Liver (tissue), 8 donors: ENCODE measurements at regions not wholly inside any gene's neighbourhood (a gene's known extent, or its start where the extent isn't known, plus 50 kb on each side); places are given as distances from the start of the nearest gene placed in this dataset.

ENCODE experiments used
- DNase-seq: peaks from one replicate; pipeline ENCODE4 v3.0.0-alpha.2; 2017; ENCODE audit warnings: low spot score
- H3K27ac ChIP-seq, 2 donors: one replicate each; pipeline ENCODE4 v1.7.0; 2013; ENCODE audit warnings: inconsistent platforms in 2 of 2, low read length in 2 of 2, control low read depth in 1 of 2, low read depth in 1 of 2, mild to moderate bottlenecking in 1 of 2
- H3K27me3 ChIP-seq, 4 donors: one replicate each; pipeline versions ENCODE4 v1.6.1 to v1.7.0; 2013; ENCODE audit warnings: low read length in 3 of 4, inconsistent platforms in 1 of 4, mild to moderate bottlenecking in 1 of 4, moderate library complexity in 1 of 4; ENCODE audit not compliant: control insufficient read depth in 4 of 4, insufficient read depth in 4 of 4
- H3K36me3 ChIP-seq, 4 donors: one replicate each; pipeline versions ENCODE4 v1.6.1 to v1.7.0; 2013; ENCODE audit warnings: low read length in 3 of 4, mild to moderate bottlenecking in 3 of 4, low read depth in 1 of 4, moderate library complexity in 1 of 4; ENCODE audit not compliant: control insufficient read depth in 4 of 4, insufficient read depth in 3 of 4
- H3K4me1 ChIP-seq, 4 donors: one replicate each; pipeline versions ENCODE4 v1.6.1 to v1.7.0; 2013; ENCODE audit warnings: low read length in 3 of 4, mild to moderate bottlenecking in 3 of 4, moderate library complexity in 1 of 4; ENCODE audit not compliant: control insufficient read depth in 4 of 4, insufficient read depth in 4 of 4
- H3K4me3 ChIP-seq, 3 donors: one replicate each; pipeline versions ENCODE4 v1.6.1 to v1.7.0; 2013; ENCODE audit warnings: low read length in 3 of 3, control low read depth in 1 of 3, low read depth in 1 of 3, mild to moderate bottlenecking in 1 of 3
- H3K9ac ChIP-seq, 2 donors: one replicate each; pipeline ENCODE4 v1.7.0; 2013; ENCODE audit warnings: low read length in 2 of 2, mild to moderate bottlenecking in 2 of 2, moderate library complexity in 2 of 2, control low read depth in 1 of 2, low read depth in 1 of 2
- H3K9me3 ChIP-seq, 4 donors: one replicate each; pipeline versions ENCODE4 v1.6.1 to v1.7.0; 2013; ENCODE audit warnings: low read length in 3 of 4; ENCODE audit not compliant: control insufficient read depth in 4 of 4
- EGR1 ChIP-seq, 2 donors: IDR thresholded peaks; 2 replicates each; pipeline ENCODE4 v1.6.1; 2016 to 2018; ENCODE audit warnings: antibody characterized with exemption in 2 of 2, low read depth in 2 of 2
- GABPA ChIP-seq, 2 donors: IDR thresholded peaks in 1 of 2; conservative IDR thresholded peaks in 1 of 2; 2 replicates each; pipeline ENCODE4 v1.6.1; 2016; ENCODE audit warnings: antibody characterized with exemption in 2 of 2, mild to moderate bottlenecking in 1 of 2, moderate library complexity in 1 of 2
- HNF4A ChIP-seq, 2 donors: conservative IDR thresholded peaks; 2 replicates each; pipeline ENCODE4 v1.6.1; 2016; ENCODE audit warnings: antibody characterized with exemption in 2 of 2, mild to moderate bottlenecking in 2 of 2
- HNF4G ChIP-seq: IDR thresholded peaks from 2 replicates; pipeline ENCODE4 v1.6.1; 2016; ENCODE audit warnings: antibody characterized with exemption
- JUND ChIP-seq, 2 donors: IDR thresholded peaks; 2 replicates each; pipeline ENCODE4 v1.6.1; 2016; ENCODE audit warnings: antibody characterized with exemption in 2 of 2
- NR2F2 ChIP-seq: IDR thresholded peaks from 2 replicates; pipeline ENCODE4 v1.6.1; 2016; ENCODE audit warnings: antibody characterized with exemption
- RAD21 ChIP-seq, 2 donors: IDR thresholded peaks; 2 replicates each; pipeline ENCODE4 v1.6.1; 2016; ENCODE audit warnings: antibody characterized with exemption in 2 of 2, mild to moderate bottlenecking in 2 of 2
- RXRA ChIP-seq, 2 donors: IDR thresholded peaks; 2 replicates each; pipeline ENCODE4 v1.6.1; 2017 to 2018; ENCODE audit warnings: antibody characterized with exemption in 2 of 2, mild to moderate bottlenecking in 1 of 2
- SP1 ChIP-seq: IDR thresholded peaks from 2 replicates; pipeline ENCODE4 v1.6.1; 2018; ENCODE audit warnings: antibody characterized with exemption, mild to moderate bottlenecking
- TAF1 ChIP-seq: conservative IDR thresholded peaks from 2 replicates; pipeline ENCODE4 v1.6.1; 2016; ENCODE audit warnings: antibody characterized with exemption, mild to moderate bottlenecking
- WGBS: extraction: QIAGEN DNeasy Blood & Tissue Kit; methylation state at CpG from one replicate; pipeline ENCODE4 v1.1.7; 2013; 5-methylcytosine and 5-hydroxymethylcytosine counted together
- TF ChIP-seq, protein P1 (sequence below): IDR thresholded peaks from 2 replicates; pipeline ENCODE4 v1.6.1; 2016; ENCODE audit warnings: antibody characterized with exemption
- TF ChIP-seq, protein P2 (sequence below): IDR thresholded peaks from 2 replicates; pipeline ENCODE4 v1.6.1; 2016; ENCODE audit warnings: antibody characterized with exemption, mild to moderate bottlenecking
- TF ChIP-seq, protein P3 (sequence below): IDR thresholded peaks from 2 replicates; pipeline ENCODE4 v1.6.1; 2016; ENCODE audit warnings: antibody characterized with exemption
- TF ChIP-seq, protein P4 (sequence below): IDR thresholded peaks from 2 replicates; pipeline ENCODE4 v1.6.1; 2016; ENCODE audit warnings: antibody characterized with exemption
- TF ChIP-seq, protein P5 (sequence below): fragments of 150-350 bp; IDR thresholded peaks from 2 replicates; pipeline ENCODE4 v1.5.1; 2017; ENCODE audit warnings: improper control_type of control experiment, low read depth, low read length; ENCODE audit not compliant: missing input control
- donor health status: healthy.
- donor health status: healthy.
- donor health status: healthy.
- donor health status: healthy.
- donor health status: healthy.

DNA sequence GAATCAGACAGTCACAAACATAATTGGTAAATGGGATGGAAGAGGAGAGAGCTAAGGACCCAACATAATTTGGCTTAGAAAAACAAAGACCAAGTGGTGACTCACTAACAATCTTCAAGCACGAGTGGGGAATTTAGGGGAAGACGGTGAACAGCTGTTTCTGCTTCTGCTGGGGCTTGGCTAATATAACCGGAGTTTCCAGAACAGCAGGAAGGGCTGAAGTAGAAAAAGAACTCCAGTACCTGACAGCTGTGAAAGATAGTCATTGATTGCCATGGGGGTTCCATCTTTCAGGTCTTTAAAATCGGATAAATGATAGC is 290.9 kb upstream of the LDB2 start:
- no peak overlapping the region for H3K9ac ChIP-seq
- peaks cover 0 to 3% (median 0%) of the 10 kb centered on the region in 4 donors for H3K27me3 ChIP-seq
- H3K4me3 ChIP-seq: no peak overlapping the region
- H3K9me3 ChIP-seq: no peaks in the 10 kb centered on the region
- 72% methylated on average over 4 of the region's 4 CpGs for WGBS
- DNase-seq: no peak
- no peaks in the 10 kb centered on the region for H3K4me1 ChIP-seq
- no peak overlapping the region for H3K27ac ChIP-seq
- TF ChIP-seq RXRA (IDR thresholded peaks at IDR 0.05): no peak
- TF ChIP-seq EGR1 (IDR thresholded peaks at IDR 0.05; ENCODE audit: low read depth in 2 of 2): no peak
- TF ChIP-seq, protein P1, sequence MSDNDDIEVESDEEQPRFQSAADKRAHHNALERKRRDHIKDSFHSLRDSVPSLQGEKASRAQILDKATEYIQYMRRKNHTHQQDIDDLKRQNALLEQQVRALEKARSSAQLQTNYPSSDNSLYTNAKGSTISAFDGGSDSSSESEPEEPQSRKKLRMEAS: no peak
- no peak for TF ChIP-seq GABPA (IDR thresholded peaks at IDR 0.05 in 1 of 2, conservative IDR thresholded peaks at IDR 0.05 in 1 of 2)
- TF ChIP-seq, protein P2, sequence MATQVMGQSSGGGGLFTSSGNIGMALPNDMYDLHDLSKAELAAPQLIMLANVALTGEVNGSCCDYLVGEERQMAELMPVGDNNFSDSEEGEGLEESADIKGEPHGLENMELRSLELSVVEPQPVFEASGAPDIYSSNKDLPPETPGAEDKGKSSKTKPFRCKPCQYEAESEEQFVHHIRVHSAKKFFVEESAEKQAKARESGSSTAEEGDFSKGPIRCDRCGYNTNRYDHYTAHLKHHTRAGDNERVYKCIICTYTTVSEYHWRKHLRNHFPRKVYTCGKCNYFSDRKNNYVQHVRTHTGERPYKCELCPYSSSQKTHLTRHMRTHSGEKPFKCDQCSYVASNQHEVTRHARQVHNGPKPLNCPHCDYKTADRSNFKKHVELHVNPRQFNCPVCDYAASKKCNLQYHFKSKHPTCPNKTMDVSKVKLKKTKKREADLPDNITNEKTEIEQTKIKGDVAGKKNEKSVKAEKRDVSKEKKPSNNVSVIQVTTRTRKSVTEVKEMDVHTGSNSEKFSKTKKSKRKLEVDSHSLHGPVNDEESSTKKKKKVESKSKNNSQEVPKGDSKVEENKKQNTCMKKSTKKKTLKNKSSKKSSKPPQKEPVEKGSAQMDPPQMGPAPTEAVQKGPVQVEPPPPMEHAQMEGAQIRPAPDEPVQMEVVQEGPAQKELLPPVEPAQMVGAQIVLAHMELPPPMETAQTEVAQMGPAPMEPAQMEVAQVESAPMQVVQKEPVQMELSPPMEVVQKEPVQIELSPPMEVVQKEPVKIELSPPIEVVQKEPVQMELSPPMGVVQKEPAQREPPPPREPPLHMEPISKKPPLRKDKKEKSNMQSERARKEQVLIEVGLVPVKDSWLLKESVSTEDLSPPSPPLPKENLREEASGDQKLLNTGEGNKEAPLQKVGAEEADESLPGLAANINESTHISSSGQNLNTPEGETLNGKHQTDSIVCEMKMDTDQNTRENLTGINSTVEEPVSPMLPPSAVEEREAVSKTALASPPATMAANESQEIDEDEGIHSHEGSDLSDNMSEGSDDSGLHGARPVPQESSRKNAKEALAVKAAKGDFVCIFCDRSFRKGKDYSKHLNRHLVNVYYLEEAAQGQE: no peak
- TF ChIP-seq HNF4G: no peak
- no peak for TF ChIP-seq TAF1
- TF ChIP-seq JUND (IDR thresholded peaks at IDR 0.05): no peak
- TF ChIP-seq RAD21 (IDR thresholded peaks at IDR 0.05): no peak
- TF ChIP-seq HNF4A (conservative IDR thresholded peaks at IDR 0.05): no peak
- TF ChIP-seq, protein P3, sequence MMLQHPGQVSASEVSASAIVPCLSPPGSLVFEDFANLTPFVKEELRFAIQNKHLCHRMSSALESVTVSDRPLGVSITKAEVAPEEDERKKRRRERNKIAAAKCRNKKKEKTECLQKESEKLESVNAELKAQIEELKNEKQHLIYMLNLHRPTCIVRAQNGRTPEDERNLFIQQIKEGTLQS: no peak
- no peak for TF ChIP-seq SP1
- TF ChIP-seq, protein P4, sequence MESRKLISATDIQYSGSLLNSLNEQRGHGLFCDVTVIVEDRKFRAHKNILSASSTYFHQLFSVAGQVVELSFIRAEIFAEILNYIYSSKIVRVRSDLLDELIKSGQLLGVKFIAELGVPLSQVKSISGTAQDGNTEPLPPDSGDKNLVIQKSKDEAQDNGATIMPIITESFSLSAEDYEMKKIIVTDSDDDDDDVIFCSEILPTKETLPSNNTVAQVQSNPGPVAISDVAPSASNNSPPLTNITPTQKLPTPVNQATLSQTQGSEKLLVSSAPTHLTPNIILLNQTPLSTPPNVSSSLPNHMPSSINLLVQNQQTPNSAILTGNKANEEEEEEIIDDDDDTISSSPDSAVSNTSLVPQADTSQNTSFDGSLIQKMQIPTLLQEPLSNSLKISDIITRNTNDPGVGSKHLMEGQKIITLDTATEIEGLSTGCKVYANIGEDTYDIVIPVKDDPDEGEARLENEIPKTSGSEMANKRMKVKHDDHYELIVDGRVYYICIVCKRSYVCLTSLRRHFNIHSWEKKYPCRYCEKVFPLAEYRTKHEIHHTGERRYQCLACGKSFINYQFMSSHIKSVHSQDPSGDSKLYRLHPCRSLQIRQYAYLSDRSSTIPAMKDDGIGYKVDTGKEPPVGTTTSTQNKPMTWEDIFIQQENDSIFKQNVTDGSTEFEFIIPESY: no peak
- no peaks in the 10 kb centered on the region for H3K36me3 ChIP-seq

DNA sequence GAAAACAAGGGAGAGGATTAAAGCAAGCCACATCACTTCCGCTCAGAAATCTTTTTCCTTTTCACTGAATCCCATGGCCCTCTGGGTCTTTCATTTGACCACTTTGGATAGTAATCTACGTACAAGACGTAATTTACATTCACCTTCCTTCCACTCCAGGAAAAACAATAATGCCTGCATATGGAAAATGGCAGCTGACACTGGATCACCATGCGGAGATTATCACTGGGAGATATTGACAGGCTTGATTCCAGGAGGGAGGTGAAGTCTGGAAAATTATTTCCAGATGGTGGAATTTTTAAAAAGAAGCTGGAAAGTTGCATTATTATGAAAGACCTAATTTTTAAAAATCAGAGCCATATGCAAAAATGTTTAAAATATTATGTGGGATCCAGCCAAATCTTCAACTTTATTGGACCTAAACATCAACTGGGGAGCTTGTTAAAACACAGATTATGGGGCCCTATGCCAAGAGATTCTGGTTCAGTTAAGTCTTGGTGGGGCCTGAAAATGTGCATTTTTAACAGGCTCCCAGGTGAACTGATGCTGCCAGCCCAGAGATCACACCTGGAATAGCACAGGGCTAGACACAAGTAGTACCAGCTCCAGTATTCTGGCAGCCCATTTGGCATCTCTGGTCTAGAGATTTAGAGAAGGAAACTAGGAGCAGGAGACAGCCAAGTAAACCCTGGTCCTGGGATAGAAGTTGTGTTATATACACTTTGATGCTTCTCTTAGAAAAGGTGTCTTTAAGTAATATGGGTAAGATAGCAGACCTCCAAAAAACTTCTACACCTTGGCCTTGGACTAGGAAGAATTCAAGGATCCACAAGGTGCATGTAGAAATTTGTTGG is 290.3 kb upstream of the LDB2 start:
- WGBS: 76% methylated on average over 4 of the region's 4 CpGs
- no peaks in the 10 kb centered on the region for H3K9me3 ChIP-seq
- no peak overlapping the region for H3K4me3 ChIP-seq
- peaks cover 0 to 3% (median 0%) of the 10 kb centered on the region in 4 donors for H3K27me3 ChIP-seq
- no peak overlapping the region for H3K27ac ChIP-seq
- TF ChIP-seq, protein P4: no peak
- TF ChIP-seq NR2F2: no peak
- no peak for TF ChIP-seq GABPA (IDR thresholded peaks at IDR 0.05 in 1 of 2, conservative IDR thresholded peaks at IDR 0.05 in 1 of 2)
- TF ChIP-seq, protein P2: no peak
- no peak for TF ChIP-seq JUND (IDR thresholded peaks at IDR 0.05)
- no peak for TF ChIP-seq TAF1
- TF ChIP-seq, protein P5, sequence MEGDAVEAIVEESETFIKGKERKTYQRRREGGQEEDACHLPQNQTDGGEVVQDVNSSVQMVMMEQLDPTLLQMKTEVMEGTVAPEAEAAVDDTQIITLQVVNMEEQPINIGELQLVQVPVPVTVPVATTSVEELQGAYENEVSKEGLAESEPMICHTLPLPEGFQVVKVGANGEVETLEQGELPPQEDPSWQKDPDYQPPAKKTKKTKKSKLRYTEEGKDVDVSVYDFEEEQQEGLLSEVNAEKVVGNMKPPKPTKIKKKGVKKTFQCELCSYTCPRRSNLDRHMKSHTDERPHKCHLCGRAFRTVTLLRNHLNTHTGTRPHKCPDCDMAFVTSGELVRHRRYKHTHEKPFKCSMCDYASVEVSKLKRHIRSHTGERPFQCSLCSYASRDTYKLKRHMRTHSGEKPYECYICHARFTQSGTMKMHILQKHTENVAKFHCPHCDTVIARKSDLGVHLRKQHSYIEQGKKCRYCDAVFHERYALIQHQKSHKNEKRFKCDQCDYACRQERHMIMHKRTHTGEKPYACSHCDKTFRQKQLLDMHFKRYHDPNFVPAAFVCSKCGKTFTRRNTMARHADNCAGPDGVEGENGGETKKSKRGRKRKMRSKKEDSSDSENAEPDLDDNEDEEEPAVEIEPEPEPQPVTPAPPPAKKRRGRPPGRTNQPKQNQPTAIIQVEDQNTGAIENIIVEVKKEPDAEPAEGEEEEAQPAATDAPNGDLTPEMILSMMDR: no peak
- TF ChIP-seq, protein P1: no peak
- TF ChIP-seq HNF4G: no peak
- no peaks in the 10 kb centered on the region for H3K36me3 ChIP-seq
- no peak overlapping the region for H3K9ac ChIP-seq
- no peak for DNase-seq
- H3K4me1 ChIP-seq: no peaks in the 10 kb centered on the region
